RPMI7951 (cell line): ENCODE measurements at regions not wholly inside any gene's neighbourhood (a gene's known extent, or its start where the extent isn't known, plus 50 kb on each side); places are given as distances from the start of the nearest gene placed in this dataset.
"Not testable (repeated sequence)": the region's sequence is repeated elsewhere in the genome, so short reads cannot be mapped to it uniquely, and the experiment has no call there.

Experiments
- DNase-seq: peaks from one replicate; pipeline ENCODE4 v3.0.0-alpha.2; 2012; ENCODE audit warnings: low read depth

DNA sequence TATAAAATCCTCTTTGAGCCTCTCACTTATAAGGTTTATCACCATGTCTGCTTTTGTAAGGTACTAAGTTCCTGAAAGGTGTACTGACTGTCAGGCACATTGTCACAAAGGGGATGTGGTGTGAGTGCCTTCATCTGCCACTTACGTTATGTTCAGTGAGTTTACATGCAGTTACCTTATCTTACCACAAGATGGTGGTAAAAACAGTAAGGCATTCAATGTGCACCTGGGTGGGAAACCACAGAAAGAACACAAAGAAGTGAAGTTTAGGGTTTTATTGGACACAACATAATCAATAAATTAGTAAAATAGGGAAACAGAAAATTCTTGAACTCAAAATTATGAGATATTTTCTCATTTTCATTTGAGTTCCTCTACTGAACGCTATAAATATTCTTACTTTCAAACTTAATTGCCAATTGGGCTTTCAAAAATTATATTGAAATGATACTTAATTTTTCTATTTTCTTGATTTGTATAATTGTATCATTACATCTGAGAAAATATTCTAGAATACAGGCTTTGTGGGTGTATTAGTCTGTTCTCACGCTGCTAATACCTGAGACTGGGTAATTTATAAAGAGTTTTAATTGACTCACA lies 650.8 kb downstream of the PCDH7 start:
- peak; percentile 41 for DNase-seq

DNA sequence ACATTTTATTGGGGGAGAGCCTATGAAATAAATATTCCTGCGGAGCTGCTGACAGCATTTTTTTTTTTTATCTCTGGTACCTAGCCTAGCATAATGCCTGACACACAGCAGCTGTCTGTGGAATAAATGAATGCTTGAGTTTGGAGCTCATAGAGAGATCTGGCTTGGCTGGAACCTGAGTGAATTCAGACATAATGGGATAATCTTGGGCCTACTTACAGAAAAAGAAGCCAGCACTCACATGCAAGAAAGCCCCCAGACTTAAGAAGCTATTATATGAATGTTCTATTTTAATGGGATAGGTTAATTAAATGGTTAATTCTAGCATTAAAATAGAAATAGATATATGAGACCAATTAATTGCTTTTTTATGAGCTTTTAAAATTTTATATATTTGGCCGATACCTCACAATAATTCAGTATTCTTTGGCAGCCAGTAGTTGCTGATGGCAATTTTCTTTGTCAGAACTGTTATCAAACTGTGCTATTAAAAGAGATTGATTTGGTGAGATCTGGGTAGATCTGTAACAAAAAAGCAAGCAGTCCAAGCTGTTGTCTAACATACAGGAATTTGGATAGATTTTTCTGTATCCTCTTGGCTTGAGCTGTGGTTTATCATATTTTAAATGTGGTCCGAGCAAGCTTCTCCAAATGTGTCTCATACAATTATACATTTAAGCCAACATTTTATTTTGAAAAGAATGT lies 654.2 kb downstream of the PCDH7 start:
- no peak for DNase-seq

DNA sequence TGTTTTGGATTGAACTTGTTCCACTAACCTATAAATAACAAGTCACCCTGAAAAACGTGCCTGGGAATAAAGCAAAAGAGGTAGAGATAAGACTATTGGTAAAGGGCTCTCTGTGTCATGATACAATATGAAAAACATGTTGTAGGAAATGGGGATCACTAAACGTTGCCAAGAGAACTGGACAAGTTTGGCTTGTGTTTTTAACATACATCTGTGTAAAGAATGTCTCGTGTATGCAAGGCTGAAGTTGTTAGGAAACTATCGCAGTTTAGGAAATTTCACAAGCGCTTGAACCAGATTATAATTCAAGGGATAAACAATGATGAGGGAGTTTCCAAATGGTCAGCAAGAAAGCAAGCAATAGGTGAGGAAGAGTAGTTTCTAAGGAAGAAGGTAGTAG lies 655.8 kb downstream of the PCDH7 start:
- no peak for DNase-seq

GRCh38 chr4:31379364-31379763 lies 659.2 kb downstream of the PCDH7 start:
- no peak for DNase-seq

GRCh38 chr4:31383767-31384166 lies 663.6 kb downstream of the PCDH7 start:
- no peak for DNase-seq

- DNase-seq, result no peak
Measured at GRCh38 chr4:31390849-31391248, 670.7 kb downstream of the PCDH7 start.

DNA sequence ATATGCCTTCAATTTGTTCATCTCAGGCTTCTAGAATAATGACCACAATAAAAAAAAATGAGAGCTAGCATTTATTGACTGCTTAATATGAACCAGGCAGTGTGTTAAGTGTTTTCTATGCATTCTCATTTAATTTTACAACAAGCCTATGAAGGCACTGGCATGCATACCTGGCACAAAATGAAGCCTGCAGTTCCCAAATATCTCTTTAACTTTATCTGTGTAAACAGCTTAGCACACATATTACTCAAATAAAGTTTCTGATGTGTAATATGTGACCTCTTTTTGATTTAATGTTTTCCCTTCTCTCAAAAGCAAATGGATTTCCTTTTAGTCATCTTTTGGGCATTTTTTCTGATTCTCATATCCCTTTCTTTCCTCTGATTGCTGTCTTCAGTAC lies 671.8 kb downstream of the PCDH7 start:
- no peak for DNase-seq

- DNase-seq, result no peak
Measured at GRCh38 chr4:31392923-31393322, 672.8 kb downstream of the PCDH7 start.

GRCh38 chr4:31408121-31408520 lies 688.0 kb downstream of the PCDH7 start:
- DNase-seq, result no peak

- DNase-seq, result no peak
Measured at GRCh38 chr4:31411565-31411964, 691.4 kb downstream of the PCDH7 start.

GRCh38 chr4:31415629-31416028 lies 695.5 kb downstream of the PCDH7 start:
- DNase-seq, result no peak

DNA sequence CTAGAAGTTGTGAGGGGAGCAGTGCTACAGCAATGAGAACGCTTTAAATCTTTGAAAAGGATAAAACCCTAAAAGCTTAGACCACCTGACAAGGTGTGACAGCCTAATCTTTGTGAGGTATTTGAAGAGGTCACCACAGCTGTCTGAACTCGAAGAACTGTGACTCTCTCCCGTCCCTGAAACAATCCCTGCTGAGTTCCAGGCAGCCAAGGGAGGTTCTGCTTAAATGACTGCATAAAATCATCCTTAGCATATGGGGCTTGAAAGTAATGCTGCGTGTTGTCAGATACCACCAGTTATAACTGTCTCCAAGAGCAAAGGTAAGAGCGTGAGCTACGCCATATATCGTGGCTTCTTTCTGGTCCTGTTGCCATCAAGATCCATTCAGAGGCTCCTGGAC lies 696.3 kb downstream of the PCDH7 start:
- DNase-seq, result no peak

DNA sequence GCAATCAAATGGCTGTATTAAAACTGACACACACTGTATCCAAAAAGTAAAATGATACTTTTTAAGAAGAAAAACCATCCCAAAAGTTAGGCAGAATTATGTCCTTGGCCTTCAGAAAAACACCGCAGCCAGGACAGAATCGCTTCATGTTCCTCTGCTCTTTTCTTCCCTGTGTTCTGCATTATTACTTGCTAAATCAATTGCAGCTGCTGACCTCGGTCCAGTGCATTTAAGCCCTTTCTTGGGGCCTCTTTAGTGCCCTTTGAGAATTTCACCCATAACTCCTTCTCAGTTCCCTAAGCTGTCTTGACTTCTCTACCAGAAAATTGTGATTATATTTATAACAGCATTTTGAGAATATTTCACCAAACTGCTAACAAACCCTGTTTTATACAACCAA lies 696.9 kb downstream of the PCDH7 start:
- DNase-seq, result no peak

GRCh38 chr4:31422006-31422405 lies 701.8 kb downstream of the PCDH7 start:
- peak; percentile 1 for DNase-seq

- DNase-seq, result no peak
Measured at GRCh38 chr4:31427691-31428090, 707.5 kb downstream of the PCDH7 start.

GRCh38 chr4:31442236-31442635 lies 722.1 kb downstream of the PCDH7 start:
- DNase-seq, result no peak

- no peak for DNase-seq
Measured at GRCh38 chr4:31445526-31445925, 725.4 kb downstream of the PCDH7 start.

GRCh38 chr4:31455612-31456011 lies 735.4 kb downstream of the PCDH7 start:
- no peak for DNase-seq

- DNase-seq, result peak; percentile 49
Measured at GRCh38 chr4:31458813-31459212, 738.6 kb downstream of the PCDH7 start.

- DNase-seq, result peak; percentile 93
Measured at GRCh38 chr4:31461421-31461820, 741.3 kb downstream of the PCDH7 start.

GRCh38 chr4:31467781-31468180 lies 747.6 kb downstream of the PCDH7 start:
- peak; percentile 78 for DNase-seq

DNA sequence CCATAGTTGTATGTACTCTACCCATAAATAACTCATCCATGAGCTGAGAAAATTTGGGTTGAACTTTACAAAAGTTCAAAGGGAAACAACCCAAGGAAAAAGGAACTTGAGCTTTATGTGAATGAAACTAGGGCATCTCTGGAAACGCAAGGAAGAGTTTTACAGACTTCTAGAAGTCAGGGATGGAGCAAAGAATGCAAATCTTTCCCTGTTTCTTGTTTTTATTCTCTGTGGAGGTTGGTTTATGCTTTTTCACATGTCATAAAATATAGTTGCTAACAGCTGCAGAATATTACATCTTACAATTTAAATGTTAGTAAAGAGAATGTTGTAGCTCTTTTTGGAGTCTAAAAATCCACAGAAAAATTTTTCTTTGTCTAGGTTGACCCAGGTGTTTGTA lies 754.1 kb downstream of the PCDH7 start:
- DNase-seq, result no peak

DNA sequence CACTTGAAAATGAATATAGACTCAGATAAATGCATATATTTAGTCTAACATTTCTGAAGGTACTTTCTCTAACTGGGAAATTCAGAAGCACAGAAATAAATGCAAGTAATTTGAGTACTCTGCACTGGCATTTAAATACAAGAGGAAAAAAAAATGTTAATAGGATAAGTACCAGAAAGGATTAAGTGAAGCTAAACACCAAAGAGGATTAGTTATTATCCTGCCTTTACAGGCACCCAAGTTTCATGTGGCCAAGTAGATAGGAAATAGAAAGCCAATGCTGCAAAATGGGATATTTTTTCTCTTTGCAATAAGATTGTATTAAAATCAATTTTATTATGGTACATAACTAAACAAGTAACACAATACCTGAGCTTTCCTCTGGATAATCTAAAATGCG lies 762.5 kb downstream of the PCDH7 start:
- DNase-seq, result no peak

- DNase-seq, result not testable (repeated sequence)
Measured at GRCh38 chr4:31499216-31499615, 779.0 kb downstream of the PCDH7 start.
